Thoracic aorta (tissue), 2 donors: ENCODE measurements at regions not wholly inside any gene's neighbourhood (a gene's known extent, or its start where the extent isn't known, plus 50 kb on each side); places are given as distances from the start of the nearest gene placed in this dataset.
"Not testable (repeated sequence)": the region's sequence is repeated elsewhere in the genome, so short reads cannot be mapped to it uniquely, and the experiment has no call there.

ENCODE experiments used
- ATAC-seq: fragments of 150-250 bp; one replicate; pipeline ENCODE4 v1.8.0; 2017; ENCODE audit warnings: low read depth; ENCODE audit not compliant: insufficient number of reproducible peaks, low FRiP score
- DNase-seq: peaks from one replicate; pipeline ENCODE4 v3.0.0-alpha.2; 2020; ENCODE audit warnings: low spot score
- H3K27ac ChIP-seq, 2 donors: fragments of 200-600 bp; sonication (generic); 1 replicate in 1 of 2; 2 replicates in 1 of 2; pipeline ENCODE4 v1.5.1; 2016; ENCODE audit warnings: mild to moderate bottlenecking in 2 of 2, moderate library complexity in 2 of 2
- H3K27me3 ChIP-seq: fragments of 200-600 bp; sonication (generic); replicated peaks from 2 replicates; pipeline ENCODE4 v1.6.0; 2016; ENCODE audit warnings: mild to moderate bottlenecking; ENCODE audit not compliant: insufficient read depth
- H3K36me3 ChIP-seq: fragments of 200-600 bp; sonication (generic); one replicate; pipeline ENCODE4 v1.5.1; 2016
- H3K4me1 ChIP-seq, 2 donors: fragments of 200-600 bp; sonication (generic); 1 replicate in 1 of 2; 2 replicates in 1 of 2; pipeline versions ENCODE4 v1.5.1 to v1.6.0; 2016; ENCODE audit warnings: low read depth in 2 of 2, mild to moderate bottlenecking in 1 of 2; ENCODE audit not compliant: control insufficient read depth in 1 of 2
- H3K4me3 ChIP-seq: fragments of 200-600 bp; sonication (generic); 2 replicates; pipeline ENCODE4 v1.5.1; 2016; ENCODE audit warnings: mild to moderate bottlenecking
- H3K9me3 ChIP-seq: fragments of 200-600 bp; sonication (generic); 2 replicates; pipeline ENCODE4 v1.5.1; 2016
- TF ChIP-seq, protein P1 (sequence below): fragments of 200-600 bp; sonication (generic); IDR thresholded peaks from one replicate; pipeline ENCODE4 v1.5.1; 2019; ENCODE audit warnings: antibody characterized with exemption

DNA sequence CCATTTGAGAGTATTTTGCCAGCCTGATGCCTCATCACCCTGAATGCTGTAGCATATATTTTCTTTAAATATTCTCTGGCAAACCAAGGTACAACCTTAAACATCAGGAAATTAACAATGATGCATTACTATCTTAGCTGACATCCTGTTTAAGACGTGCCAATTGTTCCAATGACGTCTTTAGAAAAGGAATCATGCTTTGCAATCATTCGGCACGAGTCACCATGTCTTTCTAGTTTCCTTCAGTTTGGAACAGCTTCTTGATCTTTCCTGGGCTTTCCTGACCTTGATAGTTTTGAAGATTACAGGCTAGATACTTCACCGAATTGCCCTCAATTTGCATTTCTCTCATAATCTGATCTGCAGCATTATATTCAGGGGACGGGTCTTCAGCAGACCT is 88.2 kb upstream of the GLI2 start:
- H3K36me3 ChIP-seq, result no peaks in the 10 kb centered on the region
- H3K27me3 ChIP-seq, result no peaks in the 10 kb centered on the region
- H3K4me1 ChIP-seq, result no peaks in the 10 kb centered on the region
- TF ChIP-seq, protein P1, sequence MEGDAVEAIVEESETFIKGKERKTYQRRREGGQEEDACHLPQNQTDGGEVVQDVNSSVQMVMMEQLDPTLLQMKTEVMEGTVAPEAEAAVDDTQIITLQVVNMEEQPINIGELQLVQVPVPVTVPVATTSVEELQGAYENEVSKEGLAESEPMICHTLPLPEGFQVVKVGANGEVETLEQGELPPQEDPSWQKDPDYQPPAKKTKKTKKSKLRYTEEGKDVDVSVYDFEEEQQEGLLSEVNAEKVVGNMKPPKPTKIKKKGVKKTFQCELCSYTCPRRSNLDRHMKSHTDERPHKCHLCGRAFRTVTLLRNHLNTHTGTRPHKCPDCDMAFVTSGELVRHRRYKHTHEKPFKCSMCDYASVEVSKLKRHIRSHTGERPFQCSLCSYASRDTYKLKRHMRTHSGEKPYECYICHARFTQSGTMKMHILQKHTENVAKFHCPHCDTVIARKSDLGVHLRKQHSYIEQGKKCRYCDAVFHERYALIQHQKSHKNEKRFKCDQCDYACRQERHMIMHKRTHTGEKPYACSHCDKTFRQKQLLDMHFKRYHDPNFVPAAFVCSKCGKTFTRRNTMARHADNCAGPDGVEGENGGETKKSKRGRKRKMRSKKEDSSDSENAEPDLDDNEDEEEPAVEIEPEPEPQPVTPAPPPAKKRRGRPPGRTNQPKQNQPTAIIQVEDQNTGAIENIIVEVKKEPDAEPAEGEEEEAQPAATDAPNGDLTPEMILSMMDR, result no peak
- H3K4me3 ChIP-seq, result no peak overlapping the region
- ATAC-seq (no peak), DNase-seq (no peak)
- H3K9me3 ChIP-seq, result peaks cover 9% of the 10 kb centered on the region
- no peak overlapping the region for H3K27ac ChIP-seq

DNA sequence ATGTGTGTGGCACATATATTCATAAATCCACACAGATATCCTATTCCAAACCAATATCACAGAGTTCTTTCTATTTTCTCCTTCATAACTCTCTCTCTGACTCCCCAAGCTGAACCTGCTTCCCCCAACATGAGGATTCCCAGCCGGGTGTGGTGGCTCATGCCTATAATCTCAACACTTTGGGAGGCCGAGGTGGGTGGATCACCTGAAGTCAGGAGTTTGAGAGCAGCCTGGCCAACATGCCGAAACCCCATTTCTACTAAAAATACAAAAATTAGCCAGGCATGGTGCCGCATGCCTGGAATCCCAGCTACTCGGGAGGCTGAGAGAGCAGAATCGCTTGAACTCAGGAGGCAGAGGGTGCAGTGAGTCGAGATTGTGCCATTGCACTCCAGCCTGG is 86.3 kb upstream of the GLI2 start:
- DNase-seq, H3K4me3 ChIP-seq, H3K36me3 ChIP-seq, ATAC-seq, H3K4me1 ChIP-seq, H3K27me3 ChIP-seq, H3K27ac ChIP-seq, H3K9me3 ChIP-seq: not testable (repeated sequence)

DNA sequence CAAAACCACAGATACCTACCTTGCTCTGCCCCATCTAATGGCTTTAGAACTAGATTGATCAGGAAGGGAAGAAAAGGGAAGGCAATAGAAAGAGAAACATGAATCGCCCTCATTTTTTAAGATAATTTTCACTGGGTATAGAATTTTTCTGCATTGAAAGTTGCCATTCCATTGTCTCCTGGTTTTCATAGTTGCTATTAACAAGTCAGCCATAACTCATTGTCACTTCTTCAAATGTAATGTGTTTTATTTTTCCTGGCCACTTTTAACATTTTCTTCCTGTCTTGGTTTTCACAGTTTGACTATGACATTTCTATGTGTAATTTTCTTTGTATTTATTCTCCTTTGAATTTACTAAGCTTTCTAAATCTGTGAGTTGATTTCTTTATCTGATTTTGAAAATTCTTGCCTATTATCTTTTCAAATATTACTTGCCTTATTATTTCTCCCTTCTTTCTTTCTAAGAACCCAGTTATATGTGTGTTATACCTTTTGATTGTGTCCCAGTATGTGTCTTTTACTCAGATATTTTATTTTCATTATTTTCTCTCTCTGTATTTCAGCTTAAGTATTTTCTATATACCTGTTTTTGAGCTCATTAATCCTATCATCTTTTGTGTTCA is 85.5 kb upstream of the GLI2 start:
- ATAC-seq (no peak), DNase-seq (no peak)

DNA sequence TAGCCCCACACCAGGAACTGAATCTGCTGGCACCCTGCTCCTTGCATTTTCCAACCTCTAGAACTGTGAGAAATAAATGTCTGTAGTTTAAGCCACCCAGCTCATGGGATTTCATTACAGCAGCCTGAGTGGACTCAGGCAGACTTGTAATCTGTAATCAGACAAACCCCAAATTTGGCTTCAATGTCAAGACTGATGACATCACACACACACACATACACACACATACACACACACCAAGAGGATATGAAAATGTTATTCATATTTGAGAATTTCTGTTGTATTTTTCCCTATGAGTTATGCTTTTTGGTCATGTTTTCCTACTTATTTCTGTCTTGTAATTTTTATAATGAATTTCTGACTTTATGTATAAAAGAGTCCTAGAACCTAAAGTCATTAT is 83.8 kb upstream of the GLI2 start:
- Histone ChIP-seq H3K36me3 (no peaks in the 10 kb centered on the region), H3K27ac (no peak overlapping the region), H3K4me3 (no peak overlapping the region), H3K9me3 (peaks cover 9% of the 10 kb centered on the region), H3K27me3 (peaks cover 4% of the 10 kb centered on the region), H3K4me1 (peaks cover 0 to 20% of the 10 kb centered on the region in 2 donors)
- TF ChIP-seq, protein P1, result no peak
- DNase-seq (no peak), ATAC-seq (no peak)

More for the DNA sequence above, 85.5 kb upstream of the GLI2 start:
- peaks cover 0 to 11% of the 10 kb centered on the region in 2 donors for H3K4me1 ChIP-seq
- H3K4me3 ChIP-seq, result no peak overlapping the region
- no peaks in the 10 kb centered on the region for H3K36me3 ChIP-seq
- H3K27ac ChIP-seq, result no peak overlapping the region
- H3K9me3 ChIP-seq, result peaks cover 9% of the 10 kb centered on the region
- TF ChIP-seq, protein P1, result no peak
- H3K27me3 ChIP-seq, result peaks cover 4% of the 10 kb centered on the region

DNA sequence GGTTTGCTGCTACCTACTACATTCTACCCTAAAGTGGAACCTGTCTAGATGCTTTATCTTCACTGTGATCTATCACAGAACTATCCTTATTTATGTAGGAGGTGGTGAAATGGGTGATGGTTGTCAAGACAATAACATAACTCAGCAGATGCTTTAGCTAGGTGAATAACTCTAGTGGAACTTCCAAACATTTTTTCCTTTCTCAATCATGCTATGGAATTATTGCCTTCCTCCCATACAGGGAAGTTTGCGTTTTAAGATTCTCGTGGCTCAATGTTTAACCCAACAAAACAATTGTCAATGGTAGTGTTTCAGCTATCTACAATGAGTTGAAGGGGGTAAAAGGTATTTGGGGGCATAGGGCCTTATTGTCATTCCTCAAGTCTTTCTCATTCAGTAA is 82.6 kb upstream of the GLI2 start:
- TF ChIP-seq, protein P1, result no peak
- peaks cover 0 to 24% of the 10 kb centered on the region in 2 donors for H3K4me1 ChIP-seq
- no peak overlapping the region for H3K27ac ChIP-seq
- peaks cover 9% of the 10 kb centered on the region for H3K9me3 ChIP-seq
- H3K27me3 ChIP-seq, result peaks cover 4% of the 10 kb centered on the region
- DNase-seq (no peak), ATAC-seq (no peak)
- H3K36me3 ChIP-seq, result no peaks in the 10 kb centered on the region
- H3K4me3 ChIP-seq, result no peak overlapping the region

DNA sequence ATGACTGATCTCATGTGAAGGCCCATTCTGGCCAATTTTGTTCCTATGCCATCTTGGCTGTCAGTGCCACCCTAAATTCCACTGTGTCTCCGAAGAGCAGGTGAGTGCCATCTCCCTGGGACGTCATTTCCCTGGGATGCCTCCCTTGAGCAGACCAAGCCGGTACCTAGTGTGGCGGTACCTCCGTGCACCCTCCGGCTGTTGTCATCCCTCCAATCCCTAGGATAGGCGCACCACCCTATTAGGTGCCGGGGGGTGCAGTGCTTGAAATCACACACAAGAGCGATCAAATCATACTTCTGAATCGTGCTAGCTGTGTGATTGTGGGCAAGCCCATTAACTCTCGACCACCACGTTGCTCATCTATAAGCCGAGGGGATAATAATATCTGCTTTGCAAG is 81.8 kb upstream of the GLI2 start:
- Histone ChIP-seq H3K4me3 (no peak overlapping the region), H3K27me3 (peaks cover 4% of the 10 kb centered on the region), H3K27ac (no peak overlapping the region), H3K9me3 (peaks cover 9% of the 10 kb centered on the region), H3K4me1 (peaks cover 0 to 24% of the 10 kb centered on the region in 2 donors), H3K36me3 (no peaks in the 10 kb centered on the region)
- DNase-seq, result no peak
- ATAC-seq, result no peak
- TF ChIP-seq, protein P1, result no peak
